ENCODE measurements at regions not wholly inside any gene's neighbourhood (a gene's known extent, or its start where the extent isn't known, plus 50 kb on each side); places are given as distances from the start of the nearest gene placed in this dataset.

- H3K27me3 ChIP-seq = no peaks in the 10 kb centered on the region
- H3K4me3 ChIP-seq = no peak overlapping the region
- H3K36me3 ChIP-seq = no peaks in the 10 kb centered on the region
- TF ChIP-seq, protein P1, sequence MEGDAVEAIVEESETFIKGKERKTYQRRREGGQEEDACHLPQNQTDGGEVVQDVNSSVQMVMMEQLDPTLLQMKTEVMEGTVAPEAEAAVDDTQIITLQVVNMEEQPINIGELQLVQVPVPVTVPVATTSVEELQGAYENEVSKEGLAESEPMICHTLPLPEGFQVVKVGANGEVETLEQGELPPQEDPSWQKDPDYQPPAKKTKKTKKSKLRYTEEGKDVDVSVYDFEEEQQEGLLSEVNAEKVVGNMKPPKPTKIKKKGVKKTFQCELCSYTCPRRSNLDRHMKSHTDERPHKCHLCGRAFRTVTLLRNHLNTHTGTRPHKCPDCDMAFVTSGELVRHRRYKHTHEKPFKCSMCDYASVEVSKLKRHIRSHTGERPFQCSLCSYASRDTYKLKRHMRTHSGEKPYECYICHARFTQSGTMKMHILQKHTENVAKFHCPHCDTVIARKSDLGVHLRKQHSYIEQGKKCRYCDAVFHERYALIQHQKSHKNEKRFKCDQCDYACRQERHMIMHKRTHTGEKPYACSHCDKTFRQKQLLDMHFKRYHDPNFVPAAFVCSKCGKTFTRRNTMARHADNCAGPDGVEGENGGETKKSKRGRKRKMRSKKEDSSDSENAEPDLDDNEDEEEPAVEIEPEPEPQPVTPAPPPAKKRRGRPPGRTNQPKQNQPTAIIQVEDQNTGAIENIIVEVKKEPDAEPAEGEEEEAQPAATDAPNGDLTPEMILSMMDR (IDR thresholded peaks at IDR 0.05) = no peak
- no peak overlapping the region for H3K27ac ChIP-seq
- no peaks in the 10 kb centered on the region for H3K4me1 ChIP-seq
- intact Hi-C loops (cut with DNase I) = no loop called here
- no peak for DNase-seq (ENCODE audit: low spot score in 2 of 2)
- peaks cover 5 to 23% of the 10 kb centered on the region in 2 donors for H3K9me3 ChIP-seq
Observed at GRCh38 chr15:47561102-47561501, 156.2 kb upstream of the SEMA6D start.

GRCh38 chr15:47565949-47566348, 151.4 kb upstream of the SEMA6D start:
- TF ChIP-seq, protein P1 (IDR thresholded peaks at IDR 0.05) = no peak
- Histone ChIP-seq H3K4me3 (no peak overlapping the region), H3K27me3 (no peaks in the 10 kb centered on the region), H3K4me1 (peaks cover 0 to 1% of the 10 kb centered on the region in 2 donors), H3K36me3 (no peaks in the 10 kb centered on the region), H3K9me3 (peaks cover 3 to 8% of the 10 kb centered on the region in 2 donors), H3K27ac (no peak overlapping the region)
- intact Hi-C loops (cut with DNase I) = no loop called here
- no peak for DNase-seq (ENCODE audit: low spot score in 2 of 2)

- Histone ChIP-seq H3K4me3 (no peak overlapping the region), H3K36me3 (no peaks in the 10 kb centered on the region), H3K27me3 (no peaks in the 10 kb centered on the region), H3K9me3 (peaks cover 0 to 1% of the 10 kb centered on the region in 2 donors), H3K4me1 (peaks cover 0 to 8% of the 10 kb centered on the region in 2 donors), H3K27ac (no peak overlapping the region)
- DNase-seq (ENCODE audit: low spot score in 2 of 2) = no peak
- intact Hi-C loops (cut with DNase I) = no loop called here
- TF ChIP-seq, protein P1 (IDR thresholded peaks at IDR 0.05) = no peak
Observed at GRCh38 chr15:47566610-47567009, 150.7 kb upstream of the SEMA6D start.

DNA sequence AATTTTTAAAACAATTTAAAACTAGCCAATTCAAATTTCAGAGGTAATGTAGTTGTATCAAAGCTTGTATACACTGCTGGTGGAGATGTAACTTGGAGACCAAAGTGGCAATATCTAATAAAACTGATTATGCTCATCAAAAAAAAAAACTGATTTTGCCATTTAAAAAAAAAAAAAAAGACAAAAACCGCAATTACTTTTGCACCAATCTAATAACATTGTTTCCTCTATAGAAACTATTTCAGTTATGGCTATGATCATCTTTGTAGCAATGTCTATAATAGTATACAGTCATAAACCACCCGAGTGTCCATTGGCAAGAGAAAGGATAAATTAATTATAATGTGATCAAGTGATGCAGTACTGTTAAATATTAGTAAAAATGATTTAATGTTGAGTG, 149.3 kb upstream of the SEMA6D start:
- intact Hi-C loops (cut with DNase I) = no loop called here

GRCh38 chr15:47570044-47570443, 147.3 kb upstream of the SEMA6D start:
- Histone ChIP-seq H3K4me3 (no peak overlapping the region), H3K27me3 (no peaks in the 10 kb centered on the region), H3K4me1 (peaks cover 0 to 8% of the 10 kb centered on the region in 2 donors), H3K36me3 (no peaks in the 10 kb centered on the region), H3K9me3 (no peaks in the 10 kb centered on the region), H3K27ac (peak overlapping the region in 1 of 2 donors; percentile 41)
- no peak for DNase-seq (ENCODE audit: low spot score in 2 of 2)
- intact Hi-C loops (cut with DNase I) = no loop called here
- TF ChIP-seq, protein P1 (IDR thresholded peaks at IDR 0.05) = no peak

More for the DNA sequence above, 149.3 kb upstream of the SEMA6D start:
- TF ChIP-seq, protein P1 (IDR thresholded peaks at IDR 0.05) = no peak
- Histone ChIP-seq H3K36me3 (no peaks in the 10 kb centered on the region), H3K4me3 (no peak overlapping the region), H3K27ac (no peak overlapping the region), H3K9me3 (no peaks in the 10 kb centered on the region), H3K4me1 (peaks cover 0 to 8% of the 10 kb centered on the region in 2 donors), H3K27me3 (no peaks in the 10 kb centered on the region)
- no peak for DNase-seq (ENCODE audit: low spot score in 2 of 2)

DNA sequence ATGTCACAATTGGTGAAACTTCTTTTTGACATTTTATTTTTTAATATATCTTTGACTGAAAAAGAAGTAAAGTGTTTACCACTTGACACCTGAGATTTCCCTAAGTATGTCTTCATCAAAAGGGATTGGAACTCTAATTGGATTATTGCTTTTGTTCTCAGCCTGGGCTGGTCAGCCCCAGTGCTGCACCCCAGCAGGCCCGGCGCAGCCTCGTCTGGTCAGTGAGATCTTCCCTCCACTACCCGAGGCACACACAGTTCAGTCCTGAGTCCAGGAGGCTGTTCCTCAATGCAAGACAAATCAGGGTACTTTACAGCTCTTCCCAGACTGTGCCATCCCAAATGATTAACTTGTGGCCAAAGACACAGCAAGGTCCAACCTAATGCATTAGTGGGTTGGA, 146.9 kb upstream of the SEMA6D start:
- H3K27me3 ChIP-seq = no peaks in the 10 kb centered on the region
- no peak overlapping the region for H3K4me3 ChIP-seq
- peak overlapping the region in 1 of 2 donors; percentile 41 for H3K27ac ChIP-seq
- peaks cover 0 to 8% of the 10 kb centered on the region in 2 donors for H3K4me1 ChIP-seq
- intact Hi-C loops (cut with DNase I) = no loop called here
- TF ChIP-seq, protein P1 (IDR thresholded peaks at IDR 0.05) = no peak
- H3K9me3 ChIP-seq = no peaks in the 10 kb centered on the region
- H3K36me3 ChIP-seq = no peaks in the 10 kb centered on the region
- no peak for DNase-seq (ENCODE audit: low spot score in 2 of 2)
